Nephron (organoid): ENCODE measurements at regions not wholly inside any gene's neighbourhood (a gene's known extent, or its start where the extent isn't known, plus 50 kb on each side); places are given as distances from the start of the nearest gene placed in this dataset.
"Not testable (repeated sequence)": the region's sequence is repeated elsewhere in the genome, so short reads cannot be mapped to it uniquely, and the experiment has no call there.

Source experiments
- H3K27ac Mint-ChIP-seq, 3 experiments: 2 replicates each; pipeline ENCODE4 v1.8.0; 2020; ENCODE audit warnings: mixed read lengths in 3 of 3, mild to moderate bottlenecking in 2 of 3, moderate library complexity in 1 of 3
- H3K27me3 Mint-ChIP-seq: 2 replicates; pipeline ENCODE4 v1.8.0; 2021; ENCODE audit warnings: low read depth, mild to moderate bottlenecking, moderate library complexity, mixed read lengths
- H3K36me3 Mint-ChIP-seq: 2 replicates; pipeline ENCODE4 v1.8.0; 2020; ENCODE audit warnings: low read depth, mixed read lengths
- H3K4me1 Mint-ChIP-seq: 2 replicates; pipeline ENCODE4 v1.8.0; 2020; ENCODE audit warnings: mixed read lengths
- H3K4me3 Mint-ChIP-seq, 3 experiments: 2 replicates each; pipeline ENCODE4 v1.8.0; 2020; ENCODE audit warnings: mild to moderate bottlenecking in 3 of 3, mixed read lengths in 3 of 3, moderate library complexity in 2 of 3
- H3K9me3 Mint-ChIP-seq: 2 replicates; pipeline ENCODE4 v1.8.0; 2020; ENCODE audit warnings: mixed read lengths
- CTCF ChIP-seq, 3 experiments: fragments of 200-600 bp; sonication (generic); IDR thresholded peaks; one replicate each; pipeline ENCODE4 v1.5.0; 2021; ENCODE audit warnings: antibody characterized with exemption in 3 of 3; ENCODE audit not compliant: unreplicated experiment in 3 of 3

GRCh38 chrX:1026263-1027015 lies 186.0 kb downstream of the CRLF2 start:
- Mint-ChIP-seq H3K27ac (no peak overlapping the region), H3K4me3 (no peak overlapping the region), H3K36me3 (no peaks in the 10 kb centered on the region), H3K9me3 (peaks cover 3% of the 10 kb centered on the region), H3K27me3 (peaks cover 7% of the 10 kb centered on the region), H3K4me1 (peaks cover 4% of the 10 kb centered on the region)
- no peak for TF ChIP-seq CTCF (IDR thresholded peaks at IDR 0.05; ENCODE audit: unreplicated experiment in 3 of 3)

- H3K4me1 Mint-ChIP-seq = peaks cover 4% of the 10 kb centered on the region
- H3K36me3 Mint-ChIP-seq = no peaks in the 10 kb centered on the region
- H3K27ac Mint-ChIP-seq = no peak overlapping the region
- peaks cover 3% of the 10 kb centered on the region for H3K9me3 Mint-ChIP-seq
- no peak for TF ChIP-seq CTCF (IDR thresholded peaks at IDR 0.05; ENCODE audit: unreplicated experiment in 3 of 3)
- H3K4me3 Mint-ChIP-seq = no peak overlapping the region
- H3K27me3 Mint-ChIP-seq = peaks cover 9% of the 10 kb centered on the region
These were observed 187.0 kb downstream of the CRLF2 start for GRCh38 chrX:1025413-1025812.

GRCh38 chrX:1023676-1024075 lies 188.8 kb downstream of the CRLF2 start:
- no peak for TF ChIP-seq CTCF (IDR thresholded peaks at IDR 0.05; ENCODE audit: unreplicated experiment in 3 of 3)
- peaks cover 3% of the 10 kb centered on the region for H3K9me3 Mint-ChIP-seq
- peaks cover 11% of the 10 kb centered on the region for H3K27me3 Mint-ChIP-seq
- H3K36me3 Mint-ChIP-seq = no peaks in the 10 kb centered on the region
- peaks cover 4% of the 10 kb centered on the region for H3K4me1 Mint-ChIP-seq
- H3K27ac Mint-ChIP-seq = no peak overlapping the region
- no peak overlapping the region for H3K4me3 Mint-ChIP-seq

- H3K4me1 Mint-ChIP-seq, H3K27ac Mint-ChIP-seq, H3K9me3 Mint-ChIP-seq, H3K36me3 Mint-ChIP-seq, H3K4me3 Mint-ChIP-seq: not testable (repeated sequence)
- peaks cover 16% of the 10 kb centered on the region for H3K27me3 Mint-ChIP-seq
These were observed 191.0 kb downstream of the CRLF2 start for GRCh38 chrX:1021314-1021993.

- peaks cover 3% of the 10 kb centered on the region for H3K9me3 Mint-ChIP-seq
- peaks cover 4% of the 10 kb centered on the region for H3K4me1 Mint-ChIP-seq
These were observed 191.7 kb downstream of the CRLF2 start for GRCh38 chrX:1020634-1021166.

GRCh38 chrX:1016926-1017325 lies 195.5 kb downstream of the CRLF2 start:
- peaks cover 12% of the 10 kb centered on the region for H3K27me3 Mint-ChIP-seq
- not testable (repeated sequence) for H3K9me3 Mint-ChIP-seq, H3K4me1 Mint-ChIP-seq, H3K36me3 Mint-ChIP-seq, H3K27ac Mint-ChIP-seq, H3K4me3 Mint-ChIP-seq

More at GRCh38 chrX:1020634-1021166, 191.7 kb downstream of the CRLF2 start:
- no peaks in the 10 kb centered on the region for H3K36me3 Mint-ChIP-seq
- H3K27me3 Mint-ChIP-seq = peaks cover 16% of the 10 kb centered on the region
- no peak overlapping the region for H3K27ac Mint-ChIP-seq
- TF ChIP-seq CTCF (IDR thresholded peaks at IDR 0.05; ENCODE audit: unreplicated experiment in 3 of 3) = no peak
- H3K4me3 Mint-ChIP-seq = no peak overlapping the region

- not testable (repeated sequence) for H3K27ac Mint-ChIP-seq, H3K4me1 Mint-ChIP-seq, H3K36me3 Mint-ChIP-seq, H3K9me3 Mint-ChIP-seq, H3K4me3 Mint-ChIP-seq
- peaks cover 12% of the 10 kb centered on the region for H3K27me3 Mint-ChIP-seq
These were observed 196.2 kb downstream of the CRLF2 start for GRCh38 chrX:1016281-1016680.
